ENCODE measurements at regions not wholly inside any gene's neighbourhood (a gene's known extent, or its start where the extent isn't known, plus 50 kb on each side); places are given as distances from the start of the nearest gene placed in this dataset.

- Histone ChIP-seq H3K36me3 (ENCODE audit: control insufficient read depth, insufficient read depth, low read length) (no peaks in the 10 kb centered on the region), H3K27me3 (replicated peaks; ENCODE audit: control insufficient read depth, insufficient read depth, low read length) (no peaks in the 10 kb centered on the region; the same call in none of the 2 replicates), H3K4me3 (replicated peaks; ENCODE audit: low read depth, low read length) (no peak overlapping the region)
- no peak for DNase-seq (ENCODE audit: extremely low read depth, insufficient read length)
- TF ChIP-seq CTCF (IDR thresholded peaks at IDR 0.05; ENCODE audit: insufficient read depth, low read length, poor library complexity, severe bottlenecking) = no peak
Measured at GRCh38 chr13:30037306-30037705, 186.9 kb upstream of the UBL3 start.

- no peaks in the 10 kb centered on the region; the same call in none of the 2 replicates for H3K27me3 ChIP-seq (replicated peaks; ENCODE audit: control insufficient read depth, insufficient read depth, low read length)
- no peak for DNase-seq (ENCODE audit: extremely low read depth, insufficient read length)
- H3K36me3 ChIP-seq (ENCODE audit: control insufficient read depth, insufficient read depth, low read length) = no peaks in the 10 kb centered on the region
- no peak overlapping the region for H3K4me3 ChIP-seq (replicated peaks; ENCODE audit: low read depth, low read length)
- no peak for TF ChIP-seq CTCF (IDR thresholded peaks at IDR 0.05; ENCODE audit: insufficient read depth, low read length, poor library complexity, severe bottlenecking)
Measured at GRCh38 chr13:30034458-30034795, 184.0 kb upstream of the UBL3 start.

GRCh38 chr13:30033681-30034457 is 183.5 kb upstream of the UBL3 start:
- Histone ChIP-seq H3K4me3 (replicated peaks; ENCODE audit: low read depth, low read length) (no peak overlapping the region), H3K36me3 (ENCODE audit: control insufficient read depth, insufficient read depth, low read length) (no peaks in the 10 kb centered on the region), H3K27me3 (replicated peaks; ENCODE audit: control insufficient read depth, insufficient read depth, low read length) (no peaks in the 10 kb centered on the region; the same call in none of the 2 replicates)
- no peak for DNase-seq (ENCODE audit: extremely low read depth, insufficient read length)
- TF ChIP-seq CTCF (IDR thresholded peaks at IDR 0.05; ENCODE audit: insufficient read depth, low read length, poor library complexity, severe bottlenecking) = no peak

- Histone ChIP-seq H3K4me3 (replicated peaks; ENCODE audit: low read depth, low read length) (no peak overlapping the region), H3K36me3 (ENCODE audit: control insufficient read depth, insufficient read depth, low read length) (no peaks in the 10 kb centered on the region), H3K27me3 (replicated peaks; ENCODE audit: control insufficient read depth, insufficient read depth, low read length) (no peaks in the 10 kb centered on the region; the same call in 1 of the 2 replicates)
- TF ChIP-seq CTCF (IDR thresholded peaks at IDR 0.05; ENCODE audit: insufficient read depth, low read length, poor library complexity, severe bottlenecking) = no peak
- no peak for DNase-seq (ENCODE audit: extremely low read depth, insufficient read length)
Measured at GRCh38 chr13:30032263-30032662, 181.8 kb upstream of the UBL3 start.

GRCh38 chr13:30031488-30031887 is 181.1 kb upstream of the UBL3 start:
- Histone ChIP-seq H3K36me3 (ENCODE audit: control insufficient read depth, insufficient read depth, low read length) (no peaks in the 10 kb centered on the region), H3K4me3 (replicated peaks; ENCODE audit: low read depth, low read length) (no peak overlapping the region), H3K27me3 (replicated peaks; ENCODE audit: control insufficient read depth, insufficient read depth, low read length) (no peaks in the 10 kb centered on the region; the same call in 1 of the 2 replicates)
- TF ChIP-seq CTCF (IDR thresholded peaks at IDR 0.05; ENCODE audit: insufficient read depth, low read length, poor library complexity, severe bottlenecking) = no peak
- no peak for DNase-seq (ENCODE audit: extremely low read depth, insufficient read length)
